IMR-90 (cell line): ENCODE measurements at regions not wholly inside any gene's neighbourhood (a gene's known extent, or its start where the extent isn't known, plus 50 kb on each side); places are given as distances from the start of the nearest gene placed in this dataset.

ENCODE experiments used
- ATAC-seq: fragments of 200-7000 bp; cut with Tn5 transposase; 2 replicates; pipeline ENCODE4 v1.9.1; 2020; ENCODE audit warnings: low read depth, mild to moderate bottlenecking, moderate library complexity
- BruUV-seq: library from RNA; stranded (reverse); fragments of 400-500 nt; replicated peaks from 2 replicates; lab custom pipeline; 2021; lab: Mats Ljungman, UMichigan
- CTCF ChIA-PET: fragments of 300-600 bp; formaldehyde crosslinking; extraction: SDS; loops from one replicate; lab custom pipeline; 2021; ENCODE audit warnings: antibody characterized with exemption; lab: Yijun Ruan, JAX
- POLR2A ChIA-PET: fragments of 300-600 bp; sonication (Branson Sonifier 250); formaldehyde crosslinking; loops from one replicate; lab custom pipeline; 2022; ENCODE audit warnings: antibody characterized with exemption; ENCODE audit not compliant: unreplicated experiment; lab: Charles Lee
- DNase-seq: peaks from one replicate; pipeline ENCODE4 v3.0.0; 2013
- H2AFZ ChIP-seq: replicated peaks from 2 replicates; pipeline ENCODE3; 2013; ENCODE audit warnings: low read length, mild to moderate bottlenecking; ENCODE audit not compliant: poor library complexity
- H2AK5ac ChIP-seq: 2 replicates; pipeline ENCODE4 v1.6.1; 2013; ENCODE audit warnings: low read depth, low read length, inconsistent platforms
- H2AK9ac ChIP-seq: replicated peaks from 2 replicates; pipeline ENCODE3; 2013; ENCODE audit warnings: mild to moderate bottlenecking, low read depth, low read length, moderate library complexity; ENCODE audit not compliant: poor library complexity
- H2BK120ac ChIP-seq: 2 replicates; pipeline ENCODE4 v1.6.1; 2013; ENCODE audit warnings: low read depth, low read length, inconsistent platforms
- H2BK15ac ChIP-seq: 3 replicates; pipeline ENCODE4 v1.6.1; 2013; ENCODE audit warnings: low read depth, low read length, inconsistent platforms
- H2BK20ac ChIP-seq: 2 replicates; pipeline ENCODE4 v1.6.1; 2013; ENCODE audit warnings: low read depth, mild to moderate bottlenecking, inconsistent platforms, low read length, moderate library complexity
- H2BK5ac ChIP-seq: 2 replicates; pipeline ENCODE4 v1.6.1; 2013; ENCODE audit warnings: mild to moderate bottlenecking, low read depth, low read length, inconsistent platforms; ENCODE audit not compliant: poor library complexity, severe bottlenecking
- H3K14ac ChIP-seq: replicated peaks from 2 replicates; pipeline ENCODE4 v1.6.1; 2013; ENCODE audit warnings: low read depth, low read length, inconsistent platforms
- H3K18ac ChIP-seq: 2 replicates; pipeline ENCODE4 v1.6.1; 2013; ENCODE audit warnings: low read depth, low read length, control low read depth
- H3K23ac ChIP-seq: 2 replicates; pipeline ENCODE4 v1.6.1; 2013; ENCODE audit warnings: low read depth, low read length, inconsistent platforms
- H3K27ac ChIP-seq: 2 replicates; pipeline ENCODE4 v1.5.1; 2013; ENCODE audit warnings: mild to moderate bottlenecking, control low read depth, low read length; ENCODE audit not compliant: insufficient read depth
- H3K27me3 ChIP-seq: 2 replicates; pipeline ENCODE4 v1.6.1; 2013; ENCODE audit warnings: low read length; ENCODE audit not compliant: control insufficient read depth, insufficient read depth
- H3K36me3 ChIP-seq: 2 replicates; pipeline ENCODE4 v1.6.1; 2013; ENCODE audit warnings: low read length, mixed read lengths; ENCODE audit not compliant: control insufficient read depth, insufficient read depth
- H3K4ac ChIP-seq: 2 replicates; pipeline ENCODE4 v1.6.1; 2013; ENCODE audit warnings: low read depth, low read length, inconsistent platforms
- H3K4me1 ChIP-seq: 2 replicates; pipeline ENCODE4 v1.6.1; 2013; ENCODE audit warnings: low read length, mixed read lengths; ENCODE audit not compliant: control insufficient read depth, insufficient read depth
- H3K4me2 ChIP-seq: 2 replicates; pipeline ENCODE4 v1.6.1; 2013; ENCODE audit warnings: low read depth, mild to moderate bottlenecking, control low read depth, low read length, moderate library complexity
- H3K4me3 ChIP-seq: 2 replicates; pipeline ENCODE4 v1.5.1; 2013; ENCODE audit warnings: low read depth, mild to moderate bottlenecking, control low read depth, low read length, moderate library complexity; ENCODE audit not compliant: insufficient read depth
- H3K56ac ChIP-seq: 2 replicates; pipeline ENCODE4 v1.6.1; 2013; ENCODE audit warnings: low read length, inconsistent platforms; ENCODE audit not compliant: insufficient read depth; ENCODE audit errors: extremely low read depth
- H3K79me1 ChIP-seq, 2 experiments: 2 replicates each; pipeline ENCODE4 v1.6.1; 2013; ENCODE audit warnings: low read length in 2 of 2, inconsistent platforms in 1 of 2, low read depth in 1 of 2
- H3K9ac ChIP-seq: 2 replicates; pipeline ENCODE4 v1.6.1; 2013; ENCODE audit warnings: low read depth, low read length, control low read depth
- H3K9me1 ChIP-seq: 2 replicates; pipeline ENCODE4 v1.6.1; 2013; ENCODE audit warnings: low read length, inconsistent platforms; ENCODE audit not compliant: insufficient read depth
- H3K9me3 ChIP-seq: 2 replicates; pipeline ENCODE4 v1.6.1; 2013; ENCODE audit warnings: low read length; ENCODE audit not compliant: control insufficient read depth, insufficient read depth
- H4K20me1 ChIP-seq: 2 replicates; pipeline ENCODE4 v1.6.1; 2013; ENCODE audit warnings: low read length, inconsistent platforms; ENCODE audit not compliant: insufficient read depth
- H4K5ac ChIP-seq: 2 replicates; pipeline ENCODE4 v1.6.1; 2013; ENCODE audit warnings: mild to moderate bottlenecking, low read depth, low read length, control low read depth
- H4K8ac ChIP-seq, 2 experiments: 2 replicates each; pipeline ENCODE4 v1.6.1; 2013; ENCODE audit warnings: low read depth in 2 of 2, low read length in 2 of 2, control low read depth in 1 of 2, inconsistent platforms in 1 of 2
- H4K91ac ChIP-seq: 2 replicates; pipeline ENCODE4 v1.6.1; 2013; ENCODE audit warnings: low read depth, low read length, inconsistent platforms; ENCODE audit not compliant: insufficient read depth
- CEBPB ChIP-seq: IDR thresholded peaks from 2 replicates; pipeline ENCODE4 v1.6.1; 2012; ENCODE audit warnings: low read depth, low read length, improper control_type of control experiment
- NFE2L2 ChIP-seq: fragments of 150-350 bp; IDR thresholded peaks from 2 replicates; pipeline ENCODE4 v1.6.1; 2016; ENCODE audit warnings: low read depth, mild to moderate bottlenecking, low read length
- WGBS, 2 experiments: methylation state at CpG; one replicate each; pipeline versions ENCODE4 v1.1.5 to v1.1.7; 2013; ENCODE audit warnings: missing lambda C conversion rate in 2 of 2; ENCODE audit not compliant: insufficient read length in 1 of 2; ENCODE audit errors: extremely low coverage in 2 of 2; 5-methylcytosine and 5-hydroxymethylcytosine counted together
- dilution Hi-C: fragments of 300-500 bp; cut with HindIII; formaldehyde crosslinking; loops from one replicate; pipeline ENCODE4 v1.14.3; 2018; ENCODE audit warnings: low sequenced_read_pairs; ENCODE audit not compliant: unreplicated experiment
- in situ Hi-C: fragments of 300-500 bp; cut with MboI; formaldehyde crosslinking; loops from 3 replicates; pipeline ENCODE4 v1.14.3; 2019; ENCODE audit warnings: low sequenced_read_pairs, inconsistent platforms, mixed read lengths
- intact Hi-C: fragments of 100-400 bp; cut with micrococcal nuclease; formaldehyde crosslinking; loops from 2 replicates; pipeline ENCODE4 v1.10.0; 2022

DNA sequence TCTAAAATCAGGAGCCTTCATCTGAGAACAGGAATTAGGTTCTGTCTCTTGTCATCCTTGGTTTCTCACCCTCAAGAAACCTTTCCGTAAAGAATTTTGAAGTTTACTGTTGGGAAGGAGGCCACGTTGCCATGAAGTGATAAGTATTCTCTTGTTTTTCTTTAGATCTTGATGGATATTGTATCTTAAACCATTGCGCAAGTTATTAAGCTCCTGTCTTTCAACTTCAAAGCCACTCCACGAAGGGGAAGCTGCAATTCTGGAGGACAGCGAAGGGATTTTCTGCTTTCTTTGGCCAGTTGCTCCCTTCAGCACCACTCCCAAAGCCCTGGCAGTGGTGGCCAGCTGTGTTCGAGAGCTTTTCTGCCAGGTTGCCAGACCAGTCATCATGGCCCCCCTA is 198.1 kb upstream of the EXOC2 start:
- Histone ChIP-seq H3K4me2 (no peak overlapping the region), H3K9me3 (no peaks in the 10 kb centered on the region), H3K27me3 (peaks cover 5% of the 10 kb centered on the region), H4K5ac (no peak overlapping the region), H2AK5ac (no peak overlapping the region), H2BK5ac (no peak overlapping the region), H3K27ac (no peak overlapping the region), H3K18ac (no peak overlapping the region), H3K4me3 (no peak overlapping the region), H3K36me3 (no peaks in the 10 kb centered on the region), H4K8ac (no peak overlapping the region), H3K14ac (no peak overlapping the region), H3K23ac (no peak overlapping the region), H2AK9ac (no peak overlapping the region), H3K9me1 (no peaks in the 10 kb centered on the region), H4K20me1 (no peaks in the 10 kb centered on the region; the same call in 1 of the 2 replicates), H3K56ac (no peak overlapping the region), H2BK120ac (no peak overlapping the region), H3K9ac (no peak overlapping the region), H2AFZ (no peak overlapping the region), H2BK20ac (no peak overlapping the region), H3K4ac (no peak overlapping the region), H3K79me1 (no peaks in the 10 kb centered on the region), H4K91ac (no peak overlapping the region), H2BK15ac (no peak overlapping the region), H3K4me1 (no peaks in the 10 kb centered on the region; the same call in 1 of the 2 replicates)
- ChIA-PET CTCF (no interaction called here), POLR2A (no interaction called here)
- peak; percentile 50; the same call in 1 of the 2 replicates for TF ChIP-seq CEBPB
- TF ChIP-seq NFE2L2 = no peak
- intact Hi-C loops = loop anchor here (5.0 kb wide), 1 partner anchor 691 kb away; no protein-coding TSS in a partner anchor
- DNase-seq (no peak), ATAC-seq (no peak)
- dilution Hi-C loops = no loop called here
- BruUV-seq = no TSS peak
- in situ Hi-C loops = no loop called here
- no CpG with 5 or more reads among the region's 6 CpGs for WGBS, 2 experiments
